B cell (primary cell): ENCODE measurements at regions not wholly inside any gene's neighbourhood (a gene's known extent, or its start where the extent isn't known, plus 50 kb on each side); places are given as distances from the start of the nearest gene placed in this dataset.
"Not testable (repeated sequence)": the region's sequence is repeated elsewhere in the genome, so short reads cannot be mapped to it uniquely, and the experiment has no call there.

ENCODE experiments used
- EZH2 ChIP-seq: IDR thresholded peaks from 2 replicates; pipeline ENCODE4 v1.6.1; 2012; ENCODE audit warnings: borderline replicate concordance, low read depth, mild to moderate bottlenecking, moderate library complexity, low read length; ENCODE audit not compliant: insufficient read depth, poor library complexity, severe bottlenecking
- TF ChIP-seq, protein P1 (sequence below): fragments of 200-600 bp; IDR thresholded peaks from one replicate; pipeline ENCODE4 v1.8.0; 2022; ENCODE audit warnings: antibody characterized with exemption, mild to moderate bottlenecking

DNA sequence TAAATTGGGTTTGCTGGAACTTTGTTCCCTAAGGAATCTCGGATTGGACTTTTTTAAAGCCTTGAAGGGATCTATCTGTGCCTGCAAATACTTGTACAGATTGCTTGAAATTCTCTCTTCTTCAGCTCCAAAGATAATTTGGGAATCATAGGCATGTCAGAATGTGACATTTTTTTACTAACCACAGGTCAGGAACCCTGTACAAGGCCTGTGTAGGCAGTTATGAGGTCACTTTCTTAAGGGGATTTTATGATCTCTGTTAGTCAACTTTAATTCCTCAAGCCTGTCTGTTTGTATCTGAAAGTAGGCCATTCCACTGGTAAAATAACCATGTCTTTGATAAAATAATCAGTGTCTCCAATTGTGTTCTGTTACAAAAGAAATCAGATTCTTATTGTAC lies 369.9 kb upstream of the NPAP1 start:
- TF ChIP-seq, protein P1, sequence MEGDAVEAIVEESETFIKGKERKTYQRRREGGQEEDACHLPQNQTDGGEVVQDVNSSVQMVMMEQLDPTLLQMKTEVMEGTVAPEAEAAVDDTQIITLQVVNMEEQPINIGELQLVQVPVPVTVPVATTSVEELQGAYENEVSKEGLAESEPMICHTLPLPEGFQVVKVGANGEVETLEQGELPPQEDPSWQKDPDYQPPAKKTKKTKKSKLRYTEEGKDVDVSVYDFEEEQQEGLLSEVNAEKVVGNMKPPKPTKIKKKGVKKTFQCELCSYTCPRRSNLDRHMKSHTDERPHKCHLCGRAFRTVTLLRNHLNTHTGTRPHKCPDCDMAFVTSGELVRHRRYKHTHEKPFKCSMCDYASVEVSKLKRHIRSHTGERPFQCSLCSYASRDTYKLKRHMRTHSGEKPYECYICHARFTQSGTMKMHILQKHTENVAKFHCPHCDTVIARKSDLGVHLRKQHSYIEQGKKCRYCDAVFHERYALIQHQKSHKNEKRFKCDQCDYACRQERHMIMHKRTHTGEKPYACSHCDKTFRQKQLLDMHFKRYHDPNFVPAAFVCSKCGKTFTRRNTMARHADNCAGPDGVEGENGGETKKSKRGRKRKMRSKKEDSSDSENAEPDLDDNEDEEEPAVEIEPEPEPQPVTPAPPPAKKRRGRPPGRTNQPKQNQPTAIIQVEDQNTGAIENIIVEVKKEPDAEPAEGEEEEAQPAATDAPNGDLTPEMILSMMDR = not testable (repeated sequence)
- TF ChIP-seq EZH2 = not testable (repeated sequence)
